NCI-H2081 treated with DMSO at 0.1 percent for 48 hours (cell line): ENCODE measurements at regions not wholly inside any gene's neighbourhood (a gene's known extent, or its start where the extent isn't known, plus 50 kb on each side); places are given as distances from the start of the nearest gene placed in this dataset.
"Not testable (repeated sequence)": the region's sequence is repeated elsewhere in the genome, so short reads cannot be mapped to it uniquely, and the experiment has no call there.

Experiments
- DNase-seq: peaks from one replicate; lab custom pipeline; 2025; lab: John Stamatoyannopoulos, UW

DNA sequence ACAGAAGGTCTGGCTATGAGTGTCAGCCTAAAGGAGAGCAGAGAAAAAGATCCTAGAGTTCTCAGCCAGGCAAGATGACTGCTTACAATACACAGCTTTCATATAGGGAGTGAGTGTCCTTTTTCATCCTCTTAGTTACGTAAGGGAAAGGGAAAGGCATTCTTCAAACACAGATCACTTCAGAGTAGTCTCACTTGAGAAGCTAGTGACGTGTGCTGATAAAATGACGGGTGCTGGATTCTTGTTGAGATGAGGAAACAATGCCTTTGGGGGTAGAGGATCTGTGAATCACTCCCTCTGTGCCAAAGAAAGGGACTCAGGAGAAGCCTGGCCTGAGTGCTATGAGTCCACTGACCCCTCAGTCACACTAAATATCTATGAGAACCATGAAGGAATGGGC is 117.3 kb downstream of the QRSL1 start:
- no peak for DNase-seq

DNA sequence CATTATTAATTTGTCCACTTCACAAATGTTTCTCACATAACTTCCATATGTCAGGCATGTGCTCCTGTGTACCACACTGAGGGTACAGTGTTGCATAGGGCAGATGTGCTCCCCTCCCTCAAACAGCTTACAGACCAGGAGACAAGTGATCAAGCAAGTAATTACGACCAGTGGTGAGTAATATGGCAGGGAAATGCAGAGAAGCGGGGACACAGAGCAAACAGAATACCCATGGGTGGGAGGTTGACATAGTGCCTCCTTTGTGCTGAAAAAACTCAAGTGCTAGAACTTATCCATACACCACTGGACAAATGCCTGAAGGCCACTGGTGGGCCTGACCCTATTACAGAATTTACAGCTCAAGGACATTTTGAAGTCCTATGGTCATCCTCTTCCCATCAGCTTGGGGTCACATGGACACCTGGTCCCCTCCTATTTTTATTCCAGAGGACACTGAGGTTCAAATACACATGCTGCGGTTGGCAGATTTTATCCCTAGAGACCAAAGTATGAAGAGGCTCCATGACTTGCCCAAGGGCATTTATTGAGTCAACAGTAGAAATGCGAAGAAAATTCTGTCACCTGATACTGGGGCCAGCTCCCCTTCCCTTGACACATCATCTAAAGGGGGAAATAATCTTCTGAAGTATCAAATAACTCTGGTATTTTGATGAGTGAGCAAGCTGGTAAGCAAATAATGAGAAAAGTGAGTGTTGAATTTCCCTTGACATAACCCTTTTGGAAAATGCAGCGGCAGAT is 116.6 kb downstream of the QRSL1 start:
- DNase-seq: no peak

DNA sequence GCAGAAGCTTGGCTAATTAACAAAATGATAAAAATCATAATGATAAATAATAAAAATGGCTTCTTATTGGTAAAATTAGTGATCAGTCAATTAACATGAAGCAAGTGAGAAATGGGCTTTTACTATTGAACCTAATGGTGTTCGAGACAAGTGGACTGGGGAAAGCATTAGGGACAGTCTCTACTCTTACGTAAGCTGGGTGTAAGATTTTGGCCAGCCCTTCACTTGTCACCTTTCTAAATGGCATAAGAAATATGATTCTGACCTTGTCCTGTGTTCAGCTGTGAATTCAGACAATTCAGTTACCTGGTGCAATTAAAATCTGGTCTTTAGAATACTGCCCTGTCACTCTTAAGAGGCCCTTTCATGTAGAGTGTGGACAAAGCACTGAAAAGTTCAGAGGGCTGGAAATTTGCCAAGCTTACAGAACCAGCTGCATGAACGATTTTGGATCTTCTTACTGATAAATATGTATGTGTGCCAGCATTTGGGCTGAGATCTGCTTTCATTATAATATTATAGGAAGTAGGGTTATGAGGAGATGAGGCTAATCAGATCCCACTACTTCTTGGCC is 115.9 kb downstream of the QRSL1 start:
- DNase-seq: no peak

DNA sequence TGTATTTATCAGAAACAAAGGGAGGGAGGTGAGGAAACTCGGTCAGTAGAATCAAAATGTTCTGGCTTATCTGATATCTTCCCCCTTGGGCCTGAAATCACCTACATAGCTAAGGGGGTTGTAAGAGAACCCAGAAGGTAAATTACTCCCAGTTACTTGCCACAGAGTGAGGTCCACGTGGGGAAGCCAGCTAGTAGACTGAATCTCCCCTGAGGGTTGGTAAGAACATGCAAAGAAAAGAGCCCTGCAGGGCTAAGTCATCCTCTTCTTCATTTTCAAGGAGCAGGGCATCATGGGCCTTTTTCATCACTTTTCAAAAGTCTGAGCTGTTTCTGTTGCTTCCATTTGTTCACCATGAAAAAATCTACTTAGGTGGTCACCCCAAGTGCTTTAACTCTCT is 115.4 kb downstream of the QRSL1 start:
- no peak for DNase-seq

DNA sequence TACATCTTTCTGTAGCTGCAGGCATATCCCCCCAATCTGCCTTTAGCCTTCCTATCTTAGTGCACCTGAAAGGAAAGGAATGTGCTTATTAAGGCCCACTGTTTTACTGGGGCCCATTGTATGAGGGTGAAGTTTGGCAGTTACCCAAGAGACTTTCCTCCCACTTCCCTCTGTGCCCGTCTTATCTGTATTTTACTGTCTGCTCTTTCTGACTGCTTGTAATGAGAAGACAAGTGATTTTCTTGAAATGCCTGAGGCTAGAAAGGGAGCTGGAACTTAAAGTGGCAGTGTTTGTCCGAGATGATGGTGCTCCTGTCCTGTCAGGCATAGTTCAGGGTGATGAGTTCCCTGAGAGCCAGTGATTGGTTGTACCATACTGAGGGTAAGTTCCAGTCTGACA is 114.7 kb downstream of the QRSL1 start:
- not testable (repeated sequence) for DNase-seq

DNA sequence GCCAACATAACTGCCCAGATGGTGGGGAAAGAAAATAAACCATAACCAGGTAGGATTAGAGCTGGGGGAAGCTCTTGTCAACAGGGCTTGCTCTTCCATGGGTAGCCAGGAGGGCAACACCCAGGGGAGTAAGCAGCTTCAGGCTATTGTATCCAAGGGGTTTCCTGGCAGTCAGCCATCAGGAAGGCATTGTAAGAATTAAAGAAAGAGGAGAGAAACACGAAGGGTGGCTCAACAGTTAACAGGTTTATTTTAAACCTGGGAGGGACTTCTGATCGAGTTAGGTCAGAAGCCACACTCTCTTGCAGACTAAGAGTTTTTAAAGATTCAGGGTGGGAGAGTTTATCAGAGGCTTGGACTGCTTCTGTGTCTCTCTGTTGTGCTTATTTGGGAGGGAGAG is 114.2 kb downstream of the QRSL1 start:
- no peak for DNase-seq

DNA sequence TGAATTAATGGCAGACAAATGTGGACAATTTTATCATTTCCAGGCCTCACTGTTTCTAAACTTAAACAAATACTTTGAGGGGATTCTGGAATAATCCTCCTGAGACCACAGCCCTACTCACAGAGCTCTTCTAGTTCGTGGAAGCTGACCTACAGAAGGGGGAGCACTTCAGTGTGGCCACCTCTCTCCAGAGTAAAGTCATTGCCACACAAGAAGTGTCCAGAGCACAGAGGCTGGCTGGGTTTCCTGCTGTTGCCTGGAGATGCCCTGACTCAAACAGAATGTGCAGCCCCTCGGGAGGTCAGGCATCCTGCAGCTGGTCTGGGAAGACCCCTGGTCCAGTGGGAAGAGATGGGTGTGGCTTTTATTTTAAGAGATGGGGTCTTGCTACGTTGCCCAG is 110.9 kb downstream of the QRSL1 start:
- no peak for DNase-seq

DNA sequence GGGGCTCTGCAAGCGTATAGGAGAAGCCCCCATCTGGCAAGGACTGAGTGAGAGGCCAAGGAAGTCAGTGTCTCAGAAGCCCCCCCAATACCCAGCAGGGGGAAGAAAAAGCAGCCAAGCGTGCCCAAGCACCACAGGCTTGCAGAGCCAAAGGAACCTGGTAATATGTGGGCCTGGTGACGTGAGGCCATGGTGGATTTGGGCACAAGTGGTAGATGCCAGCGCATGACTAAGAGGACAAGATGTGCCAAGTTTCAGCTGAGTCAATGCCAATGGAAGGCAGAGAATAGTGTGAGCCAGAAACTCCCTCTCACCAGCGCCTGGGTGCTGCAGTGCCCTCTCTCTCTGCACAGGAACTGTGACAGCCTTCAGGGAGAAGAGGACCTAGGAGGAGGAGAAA is 110.0 kb downstream of the QRSL1 start:
- no peak for DNase-seq

DNA sequence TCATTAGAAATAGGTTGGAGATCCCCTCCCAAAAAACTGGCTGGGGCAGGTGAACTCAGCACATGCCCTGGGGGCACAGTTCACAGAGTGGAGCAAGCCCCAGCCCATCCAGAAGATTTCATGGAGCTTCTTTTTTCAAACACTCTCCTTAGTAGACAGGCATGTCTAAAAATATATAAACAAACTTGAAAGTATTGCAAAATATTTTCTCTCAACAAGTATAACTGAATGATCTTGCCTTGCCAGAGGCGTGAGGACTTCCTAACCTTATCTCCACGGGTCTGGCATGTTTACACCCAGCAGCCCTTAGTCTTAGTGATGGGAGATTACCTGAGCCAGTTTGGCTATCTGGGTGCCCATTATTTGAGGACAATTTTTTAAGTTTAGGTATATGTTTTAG is 107.1 kb downstream of the QRSL1 start:
- DNase-seq: no peak

DNA sequence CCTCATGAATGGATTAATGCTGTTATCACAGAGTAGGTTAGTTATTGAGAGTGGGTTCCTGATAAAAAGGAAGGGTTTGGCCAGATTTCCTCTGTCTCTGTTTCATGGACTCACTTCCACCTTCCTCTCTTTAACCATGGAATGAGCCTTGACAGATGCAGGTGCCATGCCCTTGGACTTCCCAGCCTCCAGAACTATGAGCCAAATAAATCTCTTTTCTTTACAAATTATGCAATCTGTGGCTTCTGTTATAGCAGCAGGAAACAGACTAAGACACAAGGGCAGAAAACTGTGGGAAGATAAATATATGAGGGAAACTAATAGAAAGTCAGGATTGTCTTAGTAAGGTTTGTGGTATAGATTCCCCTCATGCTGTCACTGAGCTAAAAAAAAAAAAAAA is 106.5 kb downstream of the QRSL1 start:
- DNase-seq: no peak

DNA sequence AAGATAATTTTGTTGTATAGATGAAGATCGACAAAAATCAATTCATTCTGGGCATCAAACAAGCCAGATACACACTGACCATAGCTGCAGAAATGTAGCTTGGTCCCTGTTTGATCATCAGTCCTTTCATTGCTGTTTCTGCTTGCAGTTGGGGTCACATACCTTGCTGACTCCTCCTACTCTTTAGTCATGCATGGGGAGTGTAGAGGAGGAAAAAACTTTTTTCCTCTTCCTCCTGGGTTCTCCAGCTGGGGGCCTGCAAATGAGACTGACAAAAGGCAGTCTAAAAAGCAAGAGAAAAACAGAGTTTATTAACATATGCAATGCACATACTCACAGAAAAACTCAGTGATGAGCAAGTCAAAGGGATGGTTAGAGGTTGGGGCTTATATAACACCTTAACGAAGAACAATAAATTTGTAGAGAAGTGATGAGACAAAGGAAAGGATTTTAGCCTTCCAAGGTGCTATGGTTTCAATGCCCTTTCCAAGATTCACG is 105.8 kb downstream of the QRSL1 start:
- no peak for DNase-seq

DNA sequence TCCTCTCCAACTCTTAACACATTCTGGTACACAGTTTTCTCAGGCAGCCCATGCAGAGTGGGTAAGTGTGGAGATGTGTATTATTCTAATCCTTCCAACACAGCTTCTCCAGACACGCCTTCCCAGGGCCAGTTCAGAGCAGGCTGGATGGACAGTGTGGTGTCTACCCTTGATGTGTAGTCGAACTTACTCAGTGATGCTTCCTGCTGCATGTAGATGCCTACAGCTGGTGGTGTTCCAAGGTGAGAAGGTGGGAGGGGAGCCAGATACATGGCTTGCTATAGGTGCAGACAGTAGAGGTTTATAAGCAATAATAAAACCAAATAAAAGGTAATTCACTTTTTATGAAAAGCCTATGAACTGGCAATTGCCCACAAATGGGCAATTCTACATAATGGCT is 104.0 kb downstream of the QRSL1 start:
- DNase-seq: no peak

DNA sequence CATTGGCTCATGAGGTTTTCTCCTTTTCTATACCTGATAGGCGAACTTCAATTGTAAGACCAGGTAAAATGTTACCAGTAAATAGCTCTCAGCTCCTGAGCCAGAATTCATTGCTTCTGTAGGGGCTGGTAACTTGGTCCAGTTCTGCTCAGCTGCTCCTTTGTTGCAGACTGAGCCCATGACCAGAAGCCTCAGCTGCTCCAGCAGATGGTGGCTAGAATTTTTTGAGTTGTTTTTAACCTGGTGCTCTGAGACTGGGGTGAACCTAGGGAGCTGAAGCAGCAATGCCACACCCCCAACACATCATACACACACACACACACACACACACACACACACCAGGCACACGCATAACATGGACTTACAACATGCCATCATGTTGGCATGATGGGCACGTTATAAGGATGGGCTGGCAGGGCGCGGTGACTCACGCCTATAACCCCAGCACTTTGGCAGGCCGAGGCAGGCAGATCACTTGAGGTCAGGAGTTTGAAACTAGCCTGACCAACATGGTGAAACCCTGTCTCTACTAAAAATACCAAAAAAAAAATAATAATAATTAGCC is 103.1 kb downstream of the QRSL1 start:
- no peak for DNase-seq

DNA sequence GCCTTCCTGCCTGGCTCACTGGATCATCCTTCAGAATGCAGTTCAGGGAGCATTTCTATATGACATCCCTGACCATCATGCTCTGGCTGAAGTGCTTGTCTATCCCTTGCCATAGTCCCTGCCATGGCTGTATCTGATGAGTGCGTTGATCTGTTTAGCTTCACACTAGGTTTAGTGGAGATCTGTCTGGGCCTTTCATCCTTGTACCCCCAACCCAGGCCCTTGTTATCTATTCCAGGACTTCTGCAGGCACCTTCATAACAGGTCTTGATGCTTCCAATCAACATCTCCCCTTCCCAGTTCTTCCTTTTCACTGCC is 102.4 kb downstream of the QRSL1 start:
- no peak for DNase-seq

DNA sequence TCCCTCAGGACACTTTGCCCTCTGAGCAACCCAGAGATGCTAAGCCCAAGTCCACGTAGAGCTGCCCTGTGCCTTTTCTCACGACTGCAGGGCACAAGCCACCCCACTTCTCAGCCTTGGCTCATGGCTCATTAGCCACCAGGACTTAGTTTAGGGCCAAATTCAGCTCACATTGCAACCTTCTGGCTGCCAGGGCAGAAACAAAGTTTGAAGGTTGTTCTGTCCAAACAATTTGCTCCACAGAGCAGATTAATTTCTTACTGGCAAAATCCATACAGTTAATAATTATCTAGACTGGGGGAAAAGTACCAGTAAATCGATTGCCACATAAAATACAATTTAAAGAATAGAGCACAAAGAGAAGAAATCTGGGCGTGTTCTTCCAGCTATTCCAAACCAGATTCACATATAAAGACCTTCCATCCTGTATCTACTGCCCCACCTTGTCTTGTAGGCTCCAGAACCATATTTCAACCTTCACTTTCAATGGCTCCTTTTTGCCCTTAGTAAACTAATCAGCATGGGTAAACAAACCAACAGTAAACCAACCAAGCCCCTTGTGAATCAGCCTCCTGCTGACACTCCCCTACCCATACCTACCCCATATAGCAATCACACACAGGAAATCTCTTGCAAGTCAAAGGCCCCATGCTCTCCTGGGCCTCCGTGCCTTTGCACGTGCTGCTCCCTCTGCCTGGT is 101.9 kb downstream of the QRSL1 start:
- DNase-seq: no peak

DNA sequence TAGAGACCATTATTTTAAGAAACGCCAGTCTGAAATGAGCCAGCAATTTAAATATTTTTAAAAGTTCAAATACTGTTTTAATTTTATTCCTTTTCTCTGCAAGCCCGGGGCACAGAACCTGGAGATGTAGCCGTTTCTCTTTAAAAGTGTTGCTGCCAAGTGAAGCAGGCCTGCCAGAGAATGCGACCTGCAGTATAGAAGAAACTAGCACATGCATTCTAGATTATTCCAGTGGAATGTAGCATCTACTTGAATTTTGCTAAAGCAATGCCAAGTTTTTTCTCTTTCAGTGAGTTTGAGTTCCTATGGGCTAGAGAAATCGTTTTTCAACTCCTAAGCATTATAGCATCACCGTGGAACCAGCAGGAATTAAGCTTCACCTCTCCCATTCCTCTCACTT is 101.3 kb downstream of the QRSL1 start:
- DNase-seq: no peak

DNA sequence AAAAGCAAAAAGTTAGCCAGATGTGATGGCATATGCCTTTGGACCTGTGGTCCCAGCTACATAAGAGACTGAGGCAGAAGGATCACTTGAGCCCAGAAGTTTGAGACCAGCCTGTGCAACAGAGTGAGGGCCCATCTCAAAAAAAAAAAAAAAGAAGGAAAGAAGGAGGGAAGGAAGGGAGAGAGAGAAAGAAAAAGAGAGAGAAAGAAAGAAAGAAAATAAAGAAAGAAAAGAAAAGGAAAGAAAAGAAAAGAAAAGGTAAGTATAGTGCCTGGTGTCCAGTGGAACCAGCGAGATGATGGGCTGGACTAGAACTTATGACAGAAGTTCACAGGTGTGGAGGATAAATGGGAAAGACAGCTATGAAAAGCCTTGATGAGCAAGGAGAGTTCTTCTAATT is 100.9 kb downstream of the QRSL1 start:
- DNase-seq: no peak

DNA sequence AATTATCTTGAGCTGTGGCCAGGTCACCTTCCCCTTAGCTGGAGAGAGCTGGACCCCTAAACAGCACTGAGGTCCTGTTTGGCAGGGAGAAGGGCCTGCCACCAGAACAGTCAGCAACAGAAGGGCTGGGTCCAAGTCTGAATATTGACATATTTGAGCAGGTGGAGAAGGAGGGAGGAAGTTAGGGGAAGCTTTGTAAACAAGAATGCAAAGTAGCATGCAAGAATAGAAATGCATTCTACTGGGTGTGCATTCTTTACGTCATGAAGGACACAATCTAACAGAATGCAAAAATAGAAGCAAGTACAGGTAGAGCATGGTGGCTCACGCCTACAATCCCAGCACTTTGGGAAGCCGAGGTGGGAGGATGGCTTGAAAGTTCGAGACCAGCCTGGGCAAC is 100.5 kb downstream of the QRSL1 start:
- no peak for DNase-seq

DNA sequence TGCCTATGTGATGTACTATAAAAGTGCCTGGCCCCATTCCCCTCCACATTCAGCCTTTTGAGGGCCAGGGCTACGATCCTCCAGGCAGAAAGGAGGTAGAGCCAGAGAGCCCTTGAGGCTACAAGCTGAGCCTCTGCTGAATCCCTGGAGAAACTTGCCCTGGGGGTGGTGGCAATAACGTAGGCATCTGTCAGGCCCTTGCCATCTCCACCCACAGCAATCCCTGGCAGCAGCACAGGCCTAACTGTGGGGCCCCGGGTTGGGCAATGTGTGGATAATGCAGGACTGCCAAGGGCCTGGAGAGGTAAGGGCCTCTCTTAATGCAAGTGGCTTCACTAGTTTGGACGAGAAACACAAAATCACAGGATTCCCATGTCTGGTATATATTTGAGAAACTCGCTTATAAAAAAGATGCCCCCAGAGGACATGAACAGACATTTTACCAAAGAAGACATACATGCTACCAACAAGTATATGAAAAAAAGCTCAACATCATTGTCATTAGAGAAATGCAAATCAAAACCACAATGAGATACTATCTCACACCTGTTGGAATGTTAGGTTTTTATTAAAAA is 99.0 kb downstream of the QRSL1 start:
- no peak for DNase-seq

DNA sequence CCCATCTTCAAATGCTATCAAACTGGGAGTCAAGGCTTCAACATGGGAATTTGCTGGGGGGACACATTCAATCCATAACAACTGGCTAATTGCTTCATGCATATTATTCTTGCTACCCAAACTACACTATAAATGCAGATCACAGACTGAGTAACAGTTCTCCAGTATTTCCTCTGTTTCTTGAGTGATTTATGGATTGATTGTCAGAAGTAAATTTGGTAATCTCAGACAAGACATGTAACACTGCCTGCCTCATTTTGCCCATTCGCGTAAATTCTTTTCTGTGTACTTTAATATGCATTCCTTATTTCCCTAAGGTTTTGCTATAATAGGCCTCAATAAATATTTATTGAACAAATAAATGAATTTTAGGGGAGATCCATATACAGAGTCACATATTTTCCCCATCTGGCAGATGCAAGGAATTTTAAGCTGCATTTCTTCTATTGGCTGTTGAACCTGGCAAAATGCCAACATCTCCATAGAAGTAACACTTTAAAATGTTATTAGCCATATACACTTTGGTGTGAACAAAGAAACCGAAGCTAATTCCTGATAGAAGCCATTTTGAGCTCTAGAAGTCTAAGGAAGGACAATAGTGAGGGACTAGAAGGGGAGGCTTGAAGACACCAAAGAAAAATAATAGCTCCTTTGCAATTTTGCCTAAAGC is 98.2 kb downstream of the QRSL1 start:
- DNase-seq: no peak

DNA sequence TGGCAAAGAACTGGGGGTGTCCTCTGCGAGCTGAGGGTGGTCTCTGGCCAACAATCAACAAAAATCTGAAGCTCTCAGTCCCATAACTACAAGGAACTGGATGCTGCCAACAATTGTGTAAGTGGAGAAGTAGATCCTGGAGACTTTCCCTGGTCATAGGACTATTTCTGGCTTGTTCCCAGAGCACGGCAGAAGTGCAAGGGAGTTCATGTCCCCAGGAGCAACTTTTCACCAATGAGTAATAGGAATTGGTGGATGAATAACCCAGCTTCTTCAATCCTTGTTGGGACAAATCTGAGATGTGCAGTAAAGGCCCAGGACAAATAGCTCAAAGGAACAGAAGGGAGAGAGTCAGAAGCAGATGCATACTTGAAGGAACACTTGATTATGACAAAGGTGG is 95.5 kb downstream of the QRSL1 start:
- DNase-seq: no peak

DNA sequence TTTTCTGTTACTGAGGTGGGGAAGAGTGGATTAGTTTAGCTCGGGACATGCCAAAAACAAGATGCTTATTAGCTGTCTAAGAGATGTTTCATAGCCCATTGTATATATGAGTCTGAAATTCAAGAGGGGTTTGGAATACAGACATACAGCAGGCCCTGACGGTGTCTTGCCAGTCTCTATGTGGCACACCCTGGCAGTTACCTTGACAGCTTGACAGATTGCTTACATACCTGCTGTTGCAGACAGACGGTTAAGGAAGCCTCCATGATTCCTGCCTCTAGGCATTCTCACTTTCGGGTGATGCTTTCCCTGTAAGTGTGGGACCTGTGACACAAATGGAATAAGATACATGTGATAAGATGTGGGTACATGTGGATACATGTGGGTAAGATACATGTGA is 95.0 kb downstream of the QRSL1 start:
- no peak for DNase-seq
